GM10266 (cell line): ENCODE measurements at regions not wholly inside any gene's neighbourhood (a gene's known extent, or its start where the extent isn't known, plus 50 kb on each side); places are given as distances from the start of the nearest gene placed in this dataset.

Source experiments
- DNase-seq: peaks from one replicate; pipeline ENCODE4 v3.0.0; 2012; ENCODE audit errors: extremely low spot score
- CTCF ChIP-seq: IDR thresholded peaks from 2 replicates; pipeline ENCODE4 v1.5.1; 2012; ENCODE audit warnings: mild to moderate bottlenecking, low read depth; ENCODE audit not compliant: control insufficient read depth, insufficient read depth; ENCODE audit errors: missing control alignments

GRCh38 chr11:95352733-95353346 lies 121.8 kb upstream of the SESN3 start:
- TF ChIP-seq CTCF: no peak
- DNase-seq: no peak

- TF ChIP-seq CTCF: no peak
- DNase-seq: no peak
Observed at GRCh38 chr11:95349345-95349942, 118.4 kb upstream of the SESN3 start.

- no peak for TF ChIP-seq CTCF
- no peak for DNase-seq
Observed at GRCh38 chr11:95346265-95346664, 115.3 kb upstream of the SESN3 start.

GRCh38 chr11:95345651-95346050 lies 114.6 kb upstream of the SESN3 start:
- no peak for TF ChIP-seq CTCF
- DNase-seq: no peak

- DNase-seq: no peak
- no peak for TF ChIP-seq CTCF
Observed at GRCh38 chr11:95344932-95345642, 114.1 kb upstream of the SESN3 start.

- no peak for DNase-seq
- no peak for TF ChIP-seq CTCF
Observed at GRCh38 chr11:95341221-95341620, 110.2 kb upstream of the SESN3 start.
